GM12864 (cell line): ENCODE measurements at regions not wholly inside any gene's neighbourhood (a gene's known extent, or its start where the extent isn't known, plus 50 kb on each side); places are given as distances from the start of the nearest gene placed in this dataset.

Source experiments
- DNase-seq: peaks from one replicate; pipeline ENCODE4 v3.0.0-alpha.2; 2011; ENCODE audit warnings: low read depth
- H3K4me3 ChIP-seq: 2 replicates; pipeline ENCODE4 v1.5.1; 2011; ENCODE audit warnings: mild to moderate bottlenecking, low read depth, low read length, control low read depth
- CTCF ChIP-seq: IDR thresholded peaks from 2 replicates; pipeline ENCODE4 v1.5.1; 2011; ENCODE audit warnings: low read depth, mild to moderate bottlenecking, moderate library complexity, low read length, control low read depth, inconsistent platforms; ENCODE audit errors: missing control alignments

- no peak for DNase-seq
- no peak overlapping the region for H3K4me3 ChIP-seq
- TF ChIP-seq CTCF = no peak
These were observed 111.9 kb upstream of the NFE2L3 start for GRCh38 chr7:26040085-26040484.

GRCh38 chr7:26042237-26042636 is 109.8 kb upstream of the NFE2L3 start:
- no peak overlapping the region for H3K4me3 ChIP-seq
- no peak for TF ChIP-seq CTCF
- DNase-seq = no peak

- no peak for TF ChIP-seq CTCF
- H3K4me3 ChIP-seq = no peak overlapping the region
- DNase-seq = no peak
These were observed 108.2 kb upstream of the NFE2L3 start for GRCh38 chr7:26043801-26044200.

GRCh38 chr7:26044320-26044719 is 107.7 kb upstream of the NFE2L3 start:
- no peak for DNase-seq
- no peak for TF ChIP-seq CTCF
- H3K4me3 ChIP-seq = no peak overlapping the region

- DNase-seq = no peak
- TF ChIP-seq CTCF = no peak
- H3K4me3 ChIP-seq = no peak overlapping the region
These were observed 105.8 kb upstream of the NFE2L3 start for GRCh38 chr7:26046150-26046549.

GRCh38 chr7:26046878-26047277 is 105.1 kb upstream of the NFE2L3 start:
- H3K4me3 ChIP-seq = no peak overlapping the region
- no peak for TF ChIP-seq CTCF
- no peak for DNase-seq

GRCh38 chr7:26048663-26049062 is 103.3 kb upstream of the NFE2L3 start:
- H3K4me3 ChIP-seq = no peak overlapping the region
- DNase-seq = no peak
- no peak for TF ChIP-seq CTCF
